HG03039 (cell line): ENCODE measurements at regions not wholly inside any gene's neighbourhood (a gene's known extent, or its start where the extent isn't known, plus 50 kb on each side); places are given as distances from the start of the nearest gene placed in this dataset.
"Not testable (repeated sequence)": the region's sequence is repeated elsewhere in the genome, so short reads cannot be mapped to it uniquely, and the experiment has no call there.

Experiments used
- ATAC-seq: cut with Tn5 transposase; IDR thresholded peaks from one replicate; pipeline ENCODE4 v1.9.1; 2021; ENCODE audit warnings: mild to moderate bottlenecking, moderate library complexity; ENCODE audit not compliant: unreplicated experiment

GRCh38 chr21:15932726-15933125, 202.9 kb downstream of the USP25 start:
- ATAC-seq = no peak

- no peak for ATAC-seq
These were observed 205.7 kb downstream of the USP25 start for GRCh38 chr21:15935530-15935929.

GRCh38 chr21:15943009-15943666, 213.4 kb downstream of the USP25 start:
- no peak for ATAC-seq

- no peak for ATAC-seq
These were observed 217.9 kb downstream of the USP25 start for GRCh38 chr21:15947677-15948076.

GRCh38 chr21:15953551-15954116, 223.9 kb downstream of the USP25 start:
- ATAC-seq = no peak

GRCh38 chr21:15964236-15964855, 234.6 kb downstream of the USP25 start:
- no peak for ATAC-seq

- ATAC-seq = no peak
These were observed 236.4 kb downstream of the USP25 start for GRCh38 chr21:15966231-15966630.

GRCh38 chr21:15966651-15967050, 236.9 kb downstream of the USP25 start:
- no peak for ATAC-seq

- no peak for ATAC-seq
These were observed 237.9 kb downstream of the USP25 start for GRCh38 chr21:15967661-15968060.

- ATAC-seq = no peak
These were observed 239.1 kb downstream of the USP25 start for GRCh38 chr21:15968776-15969310.

- ATAC-seq = no peak
These were observed 247.0 kb downstream of the USP25 start for GRCh38 chr21:15976807-15977206.

GRCh38 chr21:15978215-15978738, 248.5 kb downstream of the USP25 start:
- no peak for ATAC-seq

- ATAC-seq = not testable (repeated sequence)
These were observed 249.7 kb downstream of the USP25 start for GRCh38 chr21:15979493-15979892.

- no peak for ATAC-seq
These were observed 256.5 kb downstream of the USP25 start for GRCh38 chr21:15986277-15986676.

GRCh38 chr21:15992171-15992570, 262.4 kb downstream of the USP25 start:
- no peak for ATAC-seq

GRCh38 chr21:15993951-15994350, 264.2 kb downstream of the USP25 start:
- ATAC-seq = no peak

GRCh38 chr21:15999741-16000140, 270.0 kb downstream of the USP25 start:
- no peak for ATAC-seq

GRCh38 chr21:16002874-16003466, 273.2 kb downstream of the USP25 start:
- no peak for ATAC-seq

- ATAC-seq = no peak
These were observed 274.3 kb downstream of the USP25 start for GRCh38 chr21:16004086-16004485.

- no peak for ATAC-seq
These were observed 274.7 kb downstream of the USP25 start for GRCh38 chr21:16004523-16004922.

- no peak for ATAC-seq
These were observed 276.2 kb downstream of the USP25 start for GRCh38 chr21:16005996-16006395.

- no peak for ATAC-seq
These were observed 278.2 kb downstream of the USP25 start for GRCh38 chr21:16007943-16008342.
